ENCODE measurements at regions not wholly inside any gene's neighbourhood (a gene's known extent, or its start where the extent isn't known, plus 50 kb on each side); places are given as distances from the start of the nearest gene placed in this dataset.

DNA sequence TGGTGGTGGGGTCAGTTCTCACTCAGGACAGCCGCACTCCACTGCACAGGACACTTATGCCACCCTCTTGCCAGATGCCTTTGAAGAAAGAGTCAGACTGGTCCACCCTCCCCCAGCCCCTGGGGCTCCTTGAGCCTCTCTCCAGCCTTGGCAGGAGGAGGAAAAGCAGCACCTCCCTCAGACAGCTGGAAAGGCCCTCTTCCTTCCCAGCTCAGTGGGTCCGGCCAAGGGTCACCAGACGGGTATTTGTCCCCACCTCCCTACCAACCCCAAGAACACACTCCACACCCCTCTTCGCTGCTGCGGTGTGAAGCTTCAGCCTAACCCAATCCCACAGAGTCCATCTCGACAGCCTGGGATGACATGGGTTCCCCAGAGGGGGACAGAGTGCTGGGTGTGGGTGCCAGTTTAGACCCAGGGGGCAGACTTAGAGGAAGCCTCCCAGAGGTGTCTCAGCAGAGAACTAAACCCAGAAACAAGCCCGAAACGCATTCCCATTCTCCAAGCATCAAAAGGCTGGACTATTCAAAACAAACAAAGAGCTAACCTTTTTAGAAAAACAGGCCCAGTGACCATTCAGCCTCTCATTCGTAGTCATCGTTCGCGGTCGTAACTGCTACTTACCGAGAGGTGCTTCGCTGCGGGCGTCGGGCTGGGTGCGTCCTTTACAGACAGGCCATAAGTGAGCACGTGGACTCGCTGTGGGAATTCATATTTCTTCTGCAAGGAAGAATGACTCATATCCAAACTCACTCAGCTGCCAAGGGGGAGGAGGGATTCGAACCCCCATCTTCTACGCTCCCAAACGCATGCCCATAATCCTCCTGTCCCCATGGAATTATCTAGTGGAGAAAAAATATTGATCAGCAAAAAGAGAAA, 57.5 kb upstream of the ANO1 start:
- no peaks in the 10 kb centered on the region for H4K20me1 ChIP-seq (ENCODE audit: insufficient read depth, low read length, poor library complexity, severe bottlenecking)
- no peak overlapping the region for H3K4me2 ChIP-seq (ENCODE audit: low read depth, low read length, poor library complexity, severe bottlenecking)
- no peaks in the 10 kb centered on the region for H3F3A ChIP-seq (ENCODE audit: low read depth)
- no peak overlapping the region for H2AFZ ChIP-seq (ENCODE audit: low read length)
- no peaks in the 10 kb centered on the region for H3K27me3 ChIP-seq (ENCODE audit: insufficient read depth, low read length, poor library complexity, severe bottlenecking)
- TF ChIP-seq EZH2phosphoT487 (IDR thresholded peaks at IDR 0.05; ENCODE audit: borderline replicate concordance) (no peak), CTCF (conservative IDR thresholded peaks at IDR 0.05; ENCODE audit: low read length) (no peak)
- H3K9me3 ChIP-seq (ENCODE audit: insufficient read depth, low read depth, low read length), result no peaks in the 10 kb centered on the region; the same call in 1 of the 2 replicates
- H3K9me2 ChIP-seq (replicated peaks; ENCODE audit: low read depth, low read length), result no peaks in the 10 kb centered on the region
- H3K79me2 ChIP-seq (ENCODE audit: insufficient read depth, low read length), result no peaks in the 10 kb centered on the region
- H3K9ac ChIP-seq (ENCODE audit: low read depth, low read length, poor library complexity, severe bottlenecking), result no peak overlapping the region
- H3K4me1 ChIP-seq (ENCODE audit: insufficient read depth, low read length, poor library complexity, severe bottlenecking), result peaks cover 12% of the 10 kb centered on the region
- H3K4me3 ChIP-seq (ENCODE audit: low read length, poor library complexity, severe bottlenecking), result no peak overlapping the region
- no peaks in the 10 kb centered on the region for H3K36me3 ChIP-seq (ENCODE audit: insufficient read depth, low read length)

- no peak overlapping the region for H3K4me2 ChIP-seq (ENCODE audit: low read depth, low read length, poor library complexity, severe bottlenecking)
- TF ChIP-seq CTCF (conservative IDR thresholded peaks at IDR 0.05; ENCODE audit: low read length) (no peak), EZH2phosphoT487 (IDR thresholded peaks at IDR 0.05; ENCODE audit: borderline replicate concordance) (no peak)
- H3K9me3 ChIP-seq (ENCODE audit: insufficient read depth, low read depth, low read length), result no peaks in the 10 kb centered on the region; the same call in 1 of the 2 replicates
- H3K9me2 ChIP-seq (replicated peaks; ENCODE audit: low read depth, low read length), result no peaks in the 10 kb centered on the region
- H3K4me3 ChIP-seq (ENCODE audit: low read length, poor library complexity, severe bottlenecking), result no peak overlapping the region
- H2AFZ ChIP-seq (ENCODE audit: low read length), result no peak overlapping the region
- no peaks in the 10 kb centered on the region for H3K79me2 ChIP-seq (ENCODE audit: insufficient read depth, low read length)
- no peaks in the 10 kb centered on the region for H4K20me1 ChIP-seq (ENCODE audit: insufficient read depth, low read length, poor library complexity, severe bottlenecking)
- H3K4me1 ChIP-seq (ENCODE audit: insufficient read depth, low read length, poor library complexity, severe bottlenecking), result peaks cover 12% of the 10 kb centered on the region
- no peaks in the 10 kb centered on the region for H3F3A ChIP-seq (ENCODE audit: low read depth)
- H3K27me3 ChIP-seq (ENCODE audit: insufficient read depth, low read length, poor library complexity, severe bottlenecking), result no peaks in the 10 kb centered on the region
- no peaks in the 10 kb centered on the region for H3K36me3 ChIP-seq (ENCODE audit: insufficient read depth, low read length)
- H3K9ac ChIP-seq (ENCODE audit: low read depth, low read length, poor library complexity, severe bottlenecking), result no peak overlapping the region
These were observed 56.5 kb upstream of the ANO1 start for GRCh38 chr11:70021586-70021985.

- Histone ChIP-seq H3K9ac (ENCODE audit: low read depth, low read length, poor library complexity, severe bottlenecking) (no peak overlapping the region), H3F3A (ENCODE audit: low read depth) (no peaks in the 10 kb centered on the region), H3K36me3 (ENCODE audit: insufficient read depth, low read length) (no peaks in the 10 kb centered on the region), H3K4me1 (ENCODE audit: insufficient read depth, low read length, poor library complexity, severe bottlenecking) (peaks cover 6% of the 10 kb centered on the region), H3K4me2 (ENCODE audit: low read depth, low read length, poor library complexity, severe bottlenecking) (no peak overlapping the region), H3K27me3 (ENCODE audit: insufficient read depth, low read length, poor library complexity, severe bottlenecking) (no peaks in the 10 kb centered on the region), H4K20me1 (ENCODE audit: insufficient read depth, low read length, poor library complexity, severe bottlenecking) (no peaks in the 10 kb centered on the region), H3K9me3 (ENCODE audit: insufficient read depth, low read depth, low read length) (no peaks in the 10 kb centered on the region; the same call in 1 of the 2 replicates), H3K9me2 (replicated peaks; ENCODE audit: low read depth, low read length) (no peaks in the 10 kb centered on the region), H2AFZ (ENCODE audit: low read length) (no peak overlapping the region), H3K4me3 (ENCODE audit: low read length, poor library complexity, severe bottlenecking) (no peak overlapping the region), H3K79me2 (ENCODE audit: insufficient read depth, low read length) (no peaks in the 10 kb centered on the region)
- no peak for TF ChIP-seq CTCF (conservative IDR thresholded peaks at IDR 0.05; ENCODE audit: low read length)
- TF ChIP-seq EZH2phosphoT487 (IDR thresholded peaks at IDR 0.05; ENCODE audit: borderline replicate concordance), result no peak
These were observed 53.9 kb upstream of the ANO1 start for GRCh38 chr11:70024036-70024772.
